SK-N-MC (cell line): ENCODE measurements at regions not wholly inside any gene's neighbourhood (a gene's known extent, or its start where the extent isn't known, plus 50 kb on each side); places are given as distances from the start of the nearest gene placed in this dataset.

Experiments
- DNase-seq: peaks from one replicate; pipeline ENCODE4 v3.0.0-alpha.2; 2011; ENCODE audit warnings: low read depth, low spot score
- H3K27ac ChIP-seq: fragments of 200-600 bp; sonication (generic); 2 replicates; pipeline ENCODE4 v1.5.1; 2016; ENCODE audit warnings: mixed run types
- H3K36me3 ChIP-seq: fragments of 200-600 bp; sonication (generic); 2 replicates; pipeline ENCODE4 v1.6.1; 2017; ENCODE audit warnings: antibody characterized with exemption, low read length, mixed read lengths; ENCODE audit not compliant: insufficient read depth
- H3K4me3 ChIP-seq: fragments of 200-600 bp; sonication (generic); 2 replicates; pipeline ENCODE4 v1.5.1; 2016
- H3K9ac ChIP-seq: fragments of 200-600 bp; sonication (generic); 2 replicates; pipeline ENCODE4 v1.8.0; 2017; ENCODE audit warnings: mixed run types, mixed read lengths; ENCODE audit not compliant: insufficient read length
- H3K9me3 ChIP-seq: fragments of 200-600 bp; sonication (generic); 2 replicates; pipeline ENCODE4 v1.6.1; 2017; ENCODE audit warnings: low read depth, mild to moderate bottlenecking, antibody characterized with exemption, low read length, moderate library complexity, mixed read lengths
- EZH2 ChIP-seq: fragments of 200-600 bp; sonication (generic); IDR thresholded peaks from one replicate; pipeline ENCODE4 v1.6.1; 2017; ENCODE audit warnings: antibody characterized with exemption
- FOXP2 ChIP-seq: optimal IDR thresholded peaks from 2 replicates; pipeline ENCODE3; 2011; ENCODE audit warnings: mild to moderate bottlenecking, moderate library complexity; ENCODE audit not compliant: insufficient read depth; ENCODE audit errors: extremely low read length, control extremely low read depth
- POLR2AphosphoS5 ChIP-seq: IDR thresholded peaks from 2 replicates; pipeline ENCODE4 v1.6.1; 2012; ENCODE audit warnings: mild to moderate bottlenecking, low read depth, low read length, borderline replicate concordance

GRCh38 chr14:66046591-66046990, 439.6 kb upstream of the CCDC196 start:
- Histone ChIP-seq H3K4me3 (no peak overlapping the region), H3K9me3 (no peaks in the 10 kb centered on the region), H3K9ac (no peak overlapping the region), H3K27ac (no peak overlapping the region), H3K36me3 (no peaks in the 10 kb centered on the region)
- no peak for DNase-seq
- no peak for TF ChIP-seq POLR2AphosphoS5
- TF ChIP-seq FOXP2, result no peak
- no peak for TF ChIP-seq EZH2

GRCh38 chr14:66056268-66056907, 429.8 kb upstream of the CCDC196 start:
- no peak overlapping the region for H3K9ac ChIP-seq
- no peaks in the 10 kb centered on the region for H3K36me3 ChIP-seq
- no peaks in the 10 kb centered on the region; the same call in 1 of the 2 replicates for H3K9me3 ChIP-seq
- no peak overlapping the region for H3K27ac ChIP-seq
- H3K4me3 ChIP-seq, result no peak overlapping the region
- no peak for DNase-seq
- TF ChIP-seq FOXP2 (no peak), POLR2AphosphoS5 (no peak), EZH2 (no peak)

- H3K9ac ChIP-seq, result no peak overlapping the region
- H3K27ac ChIP-seq, result no peak overlapping the region
- H3K9me3 ChIP-seq, result no peaks in the 10 kb centered on the region; the same call in 1 of the 2 replicates
- H3K4me3 ChIP-seq, result no peak overlapping the region
- no peak for DNase-seq
- TF ChIP-seq POLR2AphosphoS5 (no peak), FOXP2 (no peak), EZH2 (no peak)
- H3K36me3 ChIP-seq, result no peaks in the 10 kb centered on the region
Observed at GRCh38 chr14:66056926-66057552, 429.1 kb upstream of the CCDC196 start.

- no peaks in the 10 kb centered on the region for H3K9me3 ChIP-seq
- no peaks in the 10 kb centered on the region for H3K36me3 ChIP-seq
- no peak overlapping the region for H3K27ac ChIP-seq
- no peak overlapping the region for H3K4me3 ChIP-seq
- no peak for TF ChIP-seq EZH2
- no peak for TF ChIP-seq POLR2AphosphoS5
- no peak for TF ChIP-seq FOXP2
- DNase-seq, result no peak
- H3K9ac ChIP-seq, result no peak overlapping the region
Observed at GRCh38 chr14:66065188-66065587, 421.0 kb upstream of the CCDC196 start.

GRCh38 chr14:66066981-66067776, 419.0 kb upstream of the CCDC196 start:
- Histone ChIP-seq H3K9me3 (no peaks in the 10 kb centered on the region), H3K4me3 (no peak overlapping the region), H3K27ac (no peak overlapping the region), H3K36me3 (no peaks in the 10 kb centered on the region), H3K9ac (no peak overlapping the region)
- no peak for TF ChIP-seq POLR2AphosphoS5
- TF ChIP-seq EZH2, result no peak
- TF ChIP-seq FOXP2, result no peak
- no peak for DNase-seq

DNA sequence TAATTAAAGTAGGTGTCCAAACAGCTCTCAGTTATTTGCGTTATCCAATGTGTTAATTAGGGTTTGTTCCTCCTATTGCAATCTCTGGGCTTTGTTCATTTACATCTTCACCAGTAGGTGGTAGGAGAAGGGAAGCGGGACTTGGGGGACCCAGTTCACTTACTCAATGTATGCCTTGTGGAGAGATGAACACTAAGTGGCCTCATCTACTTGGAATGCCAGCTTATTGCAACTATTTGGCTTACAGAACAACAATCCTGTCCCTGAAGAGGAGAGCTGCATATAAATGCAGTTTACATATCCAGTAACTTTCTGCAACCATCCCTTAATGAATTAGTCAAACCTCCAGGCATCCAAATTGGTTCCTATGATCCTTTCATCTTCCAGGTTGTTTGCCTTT, 417.1 kb upstream of the CCDC196 start:
- Histone ChIP-seq H3K4me3 (no peak overlapping the region), H3K27ac (no peak overlapping the region), H3K9ac (no peak overlapping the region), H3K9me3 (no peaks in the 10 kb centered on the region), H3K36me3 (no peaks in the 10 kb centered on the region)
- DNase-seq, result no peak
- TF ChIP-seq POLR2AphosphoS5, result no peak
- TF ChIP-seq EZH2, result no peak
- no peak for TF ChIP-seq FOXP2

GRCh38 chr14:66069830-66070541, 416.2 kb upstream of the CCDC196 start:
- no peak overlapping the region for H3K27ac ChIP-seq
- TF ChIP-seq EZH2 (no peak), FOXP2 (no peak), POLR2AphosphoS5 (no peak)
- no peaks in the 10 kb centered on the region for H3K9me3 ChIP-seq
- H3K4me3 ChIP-seq, result no peak overlapping the region
- H3K9ac ChIP-seq, result no peak overlapping the region
- H3K36me3 ChIP-seq, result no peaks in the 10 kb centered on the region
- no peak for DNase-seq
